Motor neuron (in vitro differentiated cells): ENCODE measurements at regions not wholly inside any gene's neighbourhood (a gene's known extent, or its start where the extent isn't known, plus 50 kb on each side); places are given as distances from the start of the nearest gene placed in this dataset.
A peak's percentile ranks its signal among the peaks of the same experiment; 100 is the strongest.

ENCODE experiments used
- ATAC-seq, 8 experiments: fragments of 200-7000 bp; cut with Tn5 transposase; replicated peaks in 6 of 8; 2 replicates each; pipeline ENCODE4 v1.8.0; 2021; ENCODE audit warnings: mild to moderate bottlenecking in 8 of 8, moderate library complexity in 8 of 8
- H3K27ac ChIP-seq, 2 donors: fragments of 250-450 bp; sonication (Bioruptor Pico); 2 replicates each; pipeline ENCODE4 v1.9.0; 2021; ENCODE audit warnings: antibody characterized with exemption in 2 of 2, mild to moderate bottlenecking in 2 of 2, moderate library complexity in 1 of 2
- H3K4me1 ChIP-seq, 2 donors: fragments of 250-450 bp; sonication (Bioruptor Pico); replicated peaks in 1 of 2; 2 replicates each; pipeline ENCODE4 v1.6.1; 2021; ENCODE audit warnings: antibody characterized with exemption in 2 of 2, mild to moderate bottlenecking in 2 of 2, moderate library complexity in 1 of 2
- H3K4me3 ChIP-seq, 5 donors: fragments of 250-450 bp; sonication (Bioruptor Pico); 2 replicates each; pipeline ENCODE4 v1.9.0; 2021; ENCODE audit warnings: antibody characterized with exemption in 5 of 5, mild to moderate bottlenecking in 5 of 5, moderate library complexity in 4 of 5
- WGBS, 10 experiments: fragments of 450-650 bp; shearing (Covaris generic); methylation state at CpG; one replicate each; pipeline ENCODE4 v1.0.0; 2022; 5-methylcytosine and 5-hydroxymethylcytosine counted together
- in situ Hi-C, 9 experiments: fragments of 400-800 bp; cut with MboI; loops; one replicate each; pipeline ENCODE4 v1.15.0; 2021; ENCODE audit warnings: low sequenced_read_pairs in 9 of 9, low pct_unique_long_range_greater_than_20kb in 2 of 9; ENCODE audit not compliant: unreplicated experiment in 9 of 9

DNA sequence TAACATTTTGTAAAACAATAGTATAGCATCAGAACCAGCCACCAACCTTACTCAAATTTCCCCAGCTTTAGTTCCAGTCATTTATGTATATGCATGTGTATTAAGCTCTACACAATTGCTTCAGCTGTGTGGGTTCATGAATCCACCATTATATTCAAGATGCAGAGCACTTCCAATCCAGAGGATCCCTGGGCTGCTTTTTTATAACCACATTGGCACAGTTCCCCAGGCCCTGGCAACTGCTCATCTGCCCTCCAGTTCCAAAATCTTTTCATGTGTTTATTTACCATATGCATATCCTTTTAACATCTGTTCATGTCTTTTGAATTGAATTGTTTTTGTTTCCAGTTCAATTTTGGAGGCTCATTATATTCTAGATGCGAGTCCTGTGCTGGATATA is 482.9 kb upstream of the HS6ST1 start:
- Histone ChIP-seq H3K27ac (no peak overlapping the region), H3K4me3 (no peak overlapping the region), H3K4me1 (peaks cover 0 to 3% of the 10 kb centered on the region in 2 donors)
- in situ Hi-C loops: no loop called here
- WGBS, 10 experiments: 0 to 100% (median 76%) methylated on average over 1 of the region's 1 CpG
- ATAC-seq: peak in 3 of 8 experiments; percentile 29 to 61 (median 53)

DNA sequence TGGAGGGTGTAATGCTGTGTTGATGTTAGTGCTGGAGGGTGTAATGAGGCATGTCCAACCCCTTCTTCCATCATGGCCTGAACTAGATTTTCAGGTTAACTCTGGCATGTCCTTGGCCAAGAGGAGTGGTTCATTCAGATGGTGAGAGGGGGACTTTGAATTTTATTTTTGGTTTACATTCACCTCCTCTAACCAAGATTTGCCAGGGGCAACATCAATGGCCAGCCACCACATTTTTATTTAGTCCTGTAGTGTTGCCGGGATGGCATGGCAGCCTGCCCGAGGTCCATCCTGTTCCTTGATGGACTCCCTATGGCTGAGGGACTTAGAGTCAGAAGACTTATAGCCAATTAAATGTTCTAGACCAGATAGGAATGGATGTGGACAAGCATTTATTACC is 484.6 kb upstream of the HS6ST1 start:
- H3K4me1 ChIP-seq: peaks cover 0 to 3% of the 10 kb centered on the region in 2 donors
- no peak for ATAC-seq
- no peak overlapping the region for H3K27ac ChIP-seq
- no peak overlapping the region for H3K4me3 ChIP-seq
- in situ Hi-C loops: no loop called here
- WGBS, 10 experiments: 92 to 100% (median 100%) methylated on average over 1 to 2 of the region's 2 CpGs; no CpG with 5 or more reads in 6 of the 10 experiments

DNA sequence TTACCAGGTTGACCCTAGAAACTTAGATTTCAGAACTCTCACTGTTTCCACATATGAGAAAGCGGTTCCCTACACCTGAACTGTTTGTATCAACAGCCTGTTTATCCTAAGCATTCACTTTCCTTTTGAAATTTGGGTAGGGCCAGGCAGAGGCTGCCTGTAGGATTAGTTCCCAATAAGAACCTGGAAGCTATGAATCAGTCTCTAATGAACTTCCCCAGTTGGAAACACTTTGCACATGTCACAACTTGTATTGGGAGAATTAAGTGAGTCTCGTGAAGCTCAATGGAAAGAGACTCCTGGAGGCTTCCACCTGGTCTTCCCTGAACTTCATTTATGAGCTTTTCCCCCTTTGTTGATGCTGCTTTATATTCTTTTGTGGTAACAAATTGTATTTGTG is 486.6 kb upstream of the HS6ST1 start:
- no peak for ATAC-seq
- 37 to 100% (median 50%) methylated on average over 1 to 2 of the region's 2 CpGs; no CpG with 5 or more reads in 1 of the 10 experiments for WGBS, 10 experiments
- Histone ChIP-seq H3K4me1 (peaks cover 3 to 9% of the 10 kb centered on the region in 2 donors), H3K27ac (no peak overlapping the region), H3K4me3 (no peak overlapping the region)
- in situ Hi-C loops: no loop called here

DNA sequence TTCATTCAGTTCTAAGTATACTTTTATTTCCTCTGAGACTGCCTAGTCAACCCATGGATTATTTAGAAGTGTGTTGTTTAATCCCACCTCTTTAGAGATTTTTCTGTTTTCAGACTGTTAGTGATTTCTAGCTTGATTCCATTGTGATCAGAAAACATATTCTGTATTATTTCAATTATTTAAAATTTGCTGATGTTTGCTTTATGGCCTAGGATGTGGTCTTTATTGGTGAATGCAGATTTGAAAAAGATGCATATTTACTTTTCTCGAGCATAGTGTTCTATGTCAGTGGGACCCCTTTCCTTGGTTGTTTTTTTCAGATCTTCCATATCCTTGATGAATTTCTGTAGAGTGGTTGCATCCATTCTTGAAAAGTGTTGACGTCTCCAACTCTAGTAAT is 487.2 kb upstream of the HS6ST1 start:
- H3K4me1 ChIP-seq: peaks cover 3 to 9% of the 10 kb centered on the region in 2 donors
- WGBS, 10 experiments: 14 to 95% (median 86%) methylated on average over 1 to 2 of the region's 2 CpGs; no CpG with 5 or more reads in 1 of the 10 experiments
- in situ Hi-C loops: no loop called here
- ATAC-seq: no peak
- H3K4me3 ChIP-seq: no peak overlapping the region
- H3K27ac ChIP-seq: no peak overlapping the region

DNA sequence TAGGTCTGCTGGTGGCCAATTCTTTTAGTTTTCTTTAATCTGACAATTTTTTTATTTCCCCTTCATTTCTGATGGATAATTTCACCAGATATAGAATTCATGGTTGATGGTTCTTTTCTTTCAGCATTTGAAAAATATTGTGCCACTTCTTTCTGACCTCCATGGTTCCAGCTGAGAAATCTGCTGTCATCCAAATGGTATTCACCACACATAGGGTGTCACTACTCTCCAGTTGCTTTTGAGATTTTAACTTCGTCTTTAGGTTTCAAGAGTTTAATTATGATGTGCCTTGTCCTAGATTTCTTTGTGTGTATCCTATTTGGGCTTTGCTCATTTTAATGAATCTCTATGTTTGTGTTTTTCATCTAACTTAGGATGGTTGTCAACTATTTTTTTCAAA is 488.6 kb upstream of the HS6ST1 start:
- H3K4me3 ChIP-seq: no peak overlapping the region
- H3K4me1 ChIP-seq: peaks cover 3 to 9% of the 10 kb centered on the region in 2 donors
- H3K27ac ChIP-seq: no peak overlapping the region
- in situ Hi-C loops: no loop called here
- no peak for ATAC-seq
- WGBS, 10 experiments: 14 to 100% (median 93%) methylated on average over 1 of the region's 1 CpG; no CpG with 5 or more reads in 1 of the 10 experiments

DNA sequence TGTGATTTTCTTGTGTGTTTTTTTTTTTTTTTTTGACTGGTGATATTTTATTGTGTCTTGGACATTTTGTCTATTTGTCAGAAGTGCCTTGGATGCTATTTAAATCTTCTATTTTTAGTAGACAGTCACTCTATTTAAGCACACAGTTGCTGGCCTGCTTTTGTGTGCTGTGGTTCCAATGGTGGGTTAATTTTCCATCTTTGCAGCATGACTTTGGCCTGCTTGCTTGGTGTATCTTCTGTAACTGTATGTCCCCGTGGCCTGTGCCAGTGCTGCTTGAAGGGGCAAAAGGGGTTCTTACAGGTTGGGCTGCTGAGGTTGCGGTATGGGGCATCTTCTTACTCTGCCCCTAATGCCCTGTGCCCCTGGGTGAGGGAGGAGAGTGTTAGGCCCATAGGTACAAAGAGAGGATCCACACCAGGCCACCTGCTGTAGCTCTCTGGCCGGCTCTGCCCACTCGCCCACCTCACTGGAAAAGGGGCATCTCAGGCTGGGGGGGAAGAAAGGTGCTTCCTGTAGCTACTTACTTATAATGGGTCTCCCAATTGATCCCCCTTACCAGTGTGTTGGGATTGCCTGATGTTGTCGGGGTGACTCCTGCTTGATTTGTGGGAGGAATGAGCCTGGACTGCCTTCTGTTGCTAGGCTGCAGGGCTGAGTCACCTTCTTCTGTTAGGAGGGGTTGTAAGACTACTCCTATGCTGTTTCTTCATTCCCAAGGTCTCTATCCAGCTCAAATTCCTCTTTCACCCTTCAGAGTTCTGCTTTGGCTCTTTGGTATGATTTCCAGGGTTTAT is 490.0 kb upstream of the HS6ST1 start:
- WGBS, 10 experiments: 0 to 100% (median 75%) methylated on average over 1 to 4 of the region's 5 CpGs; no CpG with 5 or more reads in 5 of the 10 experiments
- no peak overlapping the region for H3K4me3 ChIP-seq
- no peak overlapping the region for H3K27ac ChIP-seq
- ATAC-seq: peak in 7 of 8 experiments; percentile 99 to 100 (median 99)
- peaks cover 3 to 9% of the 10 kb centered on the region in 2 donors for H3K4me1 ChIP-seq
- in situ Hi-C loops: no loop called here

DNA sequence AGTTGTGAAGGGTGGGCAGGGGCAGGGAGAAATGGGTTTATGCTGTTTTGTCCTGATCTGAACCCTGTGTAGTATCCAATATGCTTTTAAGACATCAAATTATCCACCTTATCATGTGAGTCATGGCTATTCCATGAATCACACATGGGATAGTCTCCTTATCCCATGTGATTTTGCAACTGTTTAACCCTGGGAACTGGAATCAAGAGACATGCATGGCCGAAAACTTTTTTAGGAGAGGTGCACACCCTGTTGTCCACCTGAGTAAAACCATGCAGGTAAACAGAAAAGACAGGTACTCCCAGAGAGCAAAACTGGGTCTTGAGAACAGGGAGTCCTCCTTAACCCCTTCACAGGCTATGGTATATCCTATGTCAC is 490.6 kb upstream of the HS6ST1 start:
- Histone ChIP-seq H3K4me1 (peaks cover 3 to 9% of the 10 kb centered on the region in 2 donors), H3K27ac (no peak overlapping the region), H3K4me3 (no peak overlapping the region)
- 60 to 100% (median 90%) methylated on average over 1 of the region's 1 CpG; no CpG with 5 or more reads in 3 of the 10 experiments for WGBS, 10 experiments
- in situ Hi-C loops: no loop called here
- ATAC-seq: peak in 7 of 8 experiments; percentile 67 to 84 (median 79)

DNA sequence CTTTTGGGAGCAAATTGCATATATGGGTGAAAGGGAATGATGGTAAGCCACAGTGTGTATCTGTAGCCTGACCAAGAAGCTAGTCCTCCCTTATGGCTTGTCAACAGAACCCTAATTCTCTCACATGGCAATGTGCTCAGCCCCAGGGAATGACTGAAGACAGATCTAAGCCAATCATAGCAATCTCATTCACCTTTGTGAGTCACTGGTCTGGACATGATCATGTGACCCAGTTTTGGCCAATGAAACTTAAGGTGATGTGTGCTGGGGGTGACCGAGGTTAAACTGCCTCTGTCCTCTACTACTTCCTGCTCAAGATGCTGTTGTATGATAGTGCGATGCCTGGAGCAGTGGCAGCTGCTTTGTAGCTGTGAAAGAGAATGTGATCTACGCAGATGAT is 491.2 kb upstream of the HS6ST1 start:
- Histone ChIP-seq H3K4me1 (peaks cover 3 to 9% of the 10 kb centered on the region in 2 donors), H3K4me3 (no peak overlapping the region), H3K27ac (no peak overlapping the region)
- 8 to 80% (median 50%) methylated on average over 1 to 2 of the region's 3 CpGs; no CpG with 5 or more reads in 3 of the 10 experiments for WGBS, 10 experiments
- in situ Hi-C loops: no loop called here
- ATAC-seq: no peak

DNA sequence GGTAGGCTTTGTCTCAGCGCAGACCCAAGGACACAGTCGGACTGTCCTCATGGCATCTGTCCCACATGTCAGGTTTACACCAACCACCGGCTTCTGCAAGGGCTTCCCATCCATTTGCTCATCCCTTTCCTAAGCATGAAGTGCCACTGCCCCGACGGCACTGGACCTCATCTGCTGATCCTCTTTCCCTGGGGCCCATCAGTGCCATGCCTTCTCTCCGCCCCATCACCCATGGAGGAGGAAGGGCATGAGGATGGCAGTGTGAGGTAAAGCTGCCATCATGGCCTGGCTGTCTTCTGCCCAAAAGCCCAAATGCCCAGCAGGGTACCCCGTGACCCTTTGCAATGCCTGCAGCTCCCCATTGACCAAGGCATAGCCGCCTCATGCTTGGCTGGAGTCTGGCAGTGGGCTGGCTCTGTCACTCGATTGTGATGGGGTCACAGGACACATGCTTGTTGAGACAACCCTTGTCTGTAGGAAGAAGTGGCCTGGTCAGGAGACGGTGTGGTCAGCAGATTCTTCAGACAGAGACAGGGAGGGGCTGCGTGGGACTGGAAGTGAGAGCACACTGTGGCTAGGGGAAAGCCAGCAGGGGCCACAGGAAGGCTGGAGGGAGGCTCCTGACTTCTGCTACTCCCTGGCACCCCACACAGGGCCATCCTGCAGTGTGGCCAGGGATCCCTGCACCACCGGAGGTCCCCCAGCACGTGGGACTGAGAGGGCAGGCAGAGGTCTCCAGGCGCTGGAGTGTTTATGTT is 493.7 kb upstream of the HS6ST1 start:
- 10 to 100% (median 79%) methylated on average over 1 to 6 of the region's 14 CpGs; no CpG with 5 or more reads in 4 of the 10 experiments for WGBS, 10 experiments
- in situ Hi-C loops: no loop called here
- Histone ChIP-seq H3K4me1 (peaks cover 9 to 16% of the 10 kb centered on the region in 2 donors), H3K27ac (no peak overlapping the region), H3K4me3 (no peak overlapping the region)
- ATAC-seq: no peak

DNA sequence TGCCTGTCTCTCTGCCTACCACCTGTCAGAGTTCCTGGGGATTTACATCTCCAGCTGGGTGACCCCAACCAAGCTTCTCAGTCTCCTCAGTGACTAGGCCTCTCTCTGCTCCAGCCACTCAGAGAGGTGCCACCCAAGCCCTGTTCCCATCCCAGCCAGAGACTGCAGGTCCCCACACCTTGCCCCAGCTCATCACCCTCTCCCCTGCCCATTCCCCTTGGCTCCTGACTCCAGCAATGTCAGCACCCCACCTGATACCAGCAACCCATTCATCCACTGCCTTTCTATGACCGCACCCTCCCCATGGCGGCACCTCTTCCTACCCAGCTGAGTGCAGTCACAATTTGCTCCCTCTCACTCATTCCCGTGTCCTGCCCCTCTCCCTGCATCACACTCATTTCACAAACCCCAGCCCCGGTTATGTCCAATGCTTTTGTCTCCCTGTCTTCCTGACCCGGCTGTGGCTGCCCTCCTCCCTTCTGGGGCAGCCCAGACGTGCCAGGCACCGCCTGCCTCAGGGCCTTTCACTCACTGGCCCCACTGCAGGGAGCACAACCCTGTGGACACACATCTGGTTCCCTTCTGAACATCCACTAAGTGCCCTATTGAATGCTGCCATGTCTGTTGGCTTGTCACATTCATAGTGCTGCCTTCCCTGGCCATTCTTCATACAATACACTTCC is 494.8 kb upstream of the HS6ST1 start:
- in situ Hi-C loops: no loop called here
- no peak overlapping the region for H3K27ac ChIP-seq
- H3K4me3 ChIP-seq: no peak overlapping the region
- ATAC-seq: no peak
- 0 to 100% (median 52%) methylated on average over 1 to 7 of the region's 7 CpGs; no CpG with 5 or more reads in 6 of the 10 experiments for WGBS, 10 experiments
- peaks cover 16 to 27% of the 10 kb centered on the region in 2 donors for H3K4me1 ChIP-seq

DNA sequence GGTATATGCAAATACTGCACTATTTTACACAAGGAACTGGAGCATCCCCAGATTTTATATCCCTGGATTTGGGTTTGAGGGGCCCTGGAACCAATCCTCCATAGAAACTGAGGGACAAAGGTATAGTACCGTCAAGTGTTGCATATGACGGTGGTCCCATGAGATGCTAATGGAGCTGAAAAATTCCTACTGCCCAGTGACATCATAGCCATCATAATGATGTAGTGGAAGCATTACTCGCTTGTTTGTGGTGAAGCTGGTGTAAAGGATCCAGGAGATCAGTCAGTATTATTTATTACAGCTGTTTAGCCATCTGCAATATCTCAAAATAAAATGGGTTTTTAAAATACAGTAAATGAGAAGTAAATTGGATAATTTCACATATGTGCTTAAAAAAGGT is 496.6 kb upstream of the HS6ST1 start:
- 0 to 83% (median 57%) methylated on average over 1 to 3 of the region's 3 CpGs for WGBS, 10 experiments
- Histone ChIP-seq H3K27ac (no peak overlapping the region), H3K4me3 (no peak overlapping the region), H3K4me1 (peaks cover 26 to 35% of the 10 kb centered on the region in 2 donors)
- ATAC-seq: peak in 4 of 8 experiments; percentile 15 to 65 (median 52)
- in situ Hi-C loops: no loop called here

DNA sequence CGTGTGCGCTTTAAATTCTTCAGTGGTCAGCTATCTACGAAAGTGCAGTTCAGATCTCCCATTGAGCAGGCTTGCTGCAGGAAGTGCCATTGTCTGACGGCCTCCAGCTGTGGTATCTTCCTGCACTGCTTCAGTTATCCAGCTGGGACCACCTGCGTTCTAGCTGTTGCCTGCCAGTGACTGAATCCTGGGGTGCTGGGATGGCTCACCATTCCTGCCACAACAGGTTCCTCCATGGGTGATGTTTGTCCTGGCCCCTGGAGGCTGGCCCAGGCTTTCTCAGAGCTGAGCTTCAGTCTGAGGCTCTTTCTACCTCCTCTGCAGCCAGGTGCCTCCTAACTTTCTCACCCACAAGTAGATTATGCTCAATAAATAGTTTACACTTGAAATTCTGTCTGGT is 498.5 kb upstream of the HS6ST1 start:
- peaks cover 26 to 35% of the 10 kb centered on the region in 2 donors for H3K4me1 ChIP-seq
- no peak overlapping the region for H3K4me3 ChIP-seq
- no peak for ATAC-seq
- no peak overlapping the region for H3K27ac ChIP-seq
- 50 to 100% (median 80%) methylated on average over 2 to 5 of the region's 5 CpGs; no CpG with 5 or more reads in 3 of the 10 experiments for WGBS, 10 experiments
- in situ Hi-C loops: no loop called here

DNA sequence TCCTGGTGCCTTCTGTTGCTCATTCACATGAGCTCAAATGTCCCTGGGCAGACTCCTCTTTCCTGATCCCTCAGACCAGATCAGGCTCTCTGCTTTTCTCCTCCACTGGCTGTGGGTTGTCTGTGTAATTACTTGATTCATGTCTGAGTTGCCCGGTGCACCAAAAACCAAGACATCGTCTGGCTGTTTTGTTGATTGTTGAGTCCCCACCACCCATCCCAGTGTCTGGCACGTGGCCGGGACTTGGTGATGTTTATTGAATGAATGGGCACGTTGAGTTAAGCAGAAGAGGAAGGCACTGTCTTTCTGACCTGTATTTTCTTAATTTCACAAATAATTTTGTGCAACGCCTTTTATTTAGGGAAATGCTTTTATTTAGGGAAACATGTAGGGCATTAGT is 499.1 kb upstream of the HS6ST1 start:
- peaks cover 26 to 35% of the 10 kb centered on the region in 2 donors for H3K4me1 ChIP-seq
- H3K27ac ChIP-seq: no peak overlapping the region
- no peak overlapping the region for H3K4me3 ChIP-seq
- in situ Hi-C loops: no loop called here
- peak in 4 of 8 experiments; percentile 2 to 17 (median 12) for ATAC-seq
- WGBS, 10 experiments: 10 to 67% (median 38%) methylated on average over 1 to 6 of the region's 6 CpGs; no CpG with 5 or more reads in 2 of the 10 experiments
